H9 (cell line): ENCODE measurements at regions not wholly inside any gene's neighbourhood (a gene's known extent, or its start where the extent isn't known, plus 50 kb on each side); places are given as distances from the start of the nearest gene placed in this dataset.

Experiments used
- DNase-seq: peaks from one replicate; pipeline ENCODE4 v3.0.0-alpha.2; 2017
- H2AFZ ChIP-seq: one replicate; pipeline ENCODE4 v1.6.1; 2013; ENCODE audit warnings: mild to moderate bottlenecking, low read length, control low read depth, moderate library complexity
- H2AK5ac ChIP-seq: 2 replicates; pipeline ENCODE4 v1.6.1; 2013; ENCODE audit warnings: low read length, control low read depth, mixed read lengths; ENCODE audit not compliant: insufficient read length
- H2BK120ac ChIP-seq: one replicate; pipeline ENCODE4 v1.6.1; 2013; ENCODE audit warnings: low read depth, mild to moderate bottlenecking, low read length, control low read depth, inconsistent platforms; ENCODE audit not compliant: poor library complexity, severe bottlenecking
- H2BK12ac ChIP-seq: 2 replicates; pipeline ENCODE4 v1.6.1; 2013; ENCODE audit warnings: low read length, control low read depth, mixed read lengths, low read depth; ENCODE audit not compliant: insufficient read length
- H2BK15ac ChIP-seq: 2 replicates; pipeline ENCODE4 v1.6.1; 2013; ENCODE audit warnings: low read depth, low read length, control low read depth
- H2BK20ac ChIP-seq: one replicate; pipeline ENCODE4 v1.6.1; 2013; ENCODE audit warnings: low read depth, mild to moderate bottlenecking, low read length, control low read depth, inconsistent platforms; ENCODE audit not compliant: poor library complexity, severe bottlenecking
- H2BK5ac ChIP-seq: 2 replicates; pipeline ENCODE4 v1.6.1; 2013; ENCODE audit warnings: low read length, control low read depth, mixed read lengths; ENCODE audit not compliant: insufficient read length
- H3K14ac ChIP-seq: 2 replicates; pipeline ENCODE4 v1.6.1; 2013; ENCODE audit warnings: low read length, control low read depth; ENCODE audit not compliant: insufficient read depth
- H3K18ac ChIP-seq: 2 replicates; pipeline ENCODE4 v1.6.1; 2013; ENCODE audit warnings: low read depth, mild to moderate bottlenecking, mixed read lengths, low read length, control low read depth; ENCODE audit not compliant: insufficient read length
- H3K23ac ChIP-seq: 2 replicates; pipeline ENCODE4 v1.6.1; 2013; ENCODE audit warnings: low read length, control low read depth, mixed read lengths, low read depth; ENCODE audit not compliant: insufficient read length
- H3K23me2 ChIP-seq: 2 replicates; pipeline ENCODE4 v1.6.1; 2013; ENCODE audit warnings: low read depth, mild to moderate bottlenecking, mixed read lengths, low read length, control low read depth; ENCODE audit not compliant: insufficient read length, poor library complexity, severe bottlenecking
- H3K27ac ChIP-seq: 2 replicates; pipeline ENCODE4 v1.5.1; 2013; ENCODE audit warnings: low read length, control low read depth, mixed read lengths, low read depth; ENCODE audit not compliant: insufficient read length
- H3K27me3 ChIP-seq: 2 replicates; pipeline ENCODE4 v1.6.1; 2013; ENCODE audit warnings: low read length, control low read depth, inconsistent platforms; ENCODE audit not compliant: insufficient read depth
- H3K4ac ChIP-seq: 2 replicates; pipeline ENCODE4 v1.6.1; 2013; ENCODE audit warnings: low read depth, mild to moderate bottlenecking, control low read depth, inconsistent platforms, low read length, moderate library complexity
- H3K4me1 ChIP-seq: 2 replicates; pipeline ENCODE4 v1.6.1; 2013; ENCODE audit warnings: low read length, control low read depth, inconsistent platforms; ENCODE audit not compliant: insufficient read depth
- H3K4me2 ChIP-seq: 2 replicates; pipeline ENCODE4 v1.6.1; 2013; ENCODE audit warnings: low read length, control low read depth, mixed read lengths; ENCODE audit not compliant: insufficient read length, insufficient read depth
- H3K56ac ChIP-seq: 2 replicates; pipeline ENCODE4 v1.6.1; 2013; ENCODE audit warnings: low read depth, mild to moderate bottlenecking, mixed read lengths, low read length, control low read depth; ENCODE audit not compliant: insufficient read length
- H3K79me1 ChIP-seq: 2 replicates; pipeline ENCODE4 v1.6.1; 2013; ENCODE audit warnings: low read depth, mild to moderate bottlenecking, moderate library complexity, low read length, control low read depth, inconsistent platforms; ENCODE audit not compliant: insufficient read depth, poor library complexity, severe bottlenecking
- H3K79me2 ChIP-seq: 2 replicates; pipeline ENCODE4 v1.6.1; 2013; ENCODE audit warnings: low read length, control low read depth, inconsistent platforms; ENCODE audit not compliant: insufficient read depth
- H3K9ac ChIP-seq: 2 replicates; pipeline ENCODE4 v1.6.1; 2013; ENCODE audit warnings: low read length, control low read depth, mixed read lengths; ENCODE audit not compliant: insufficient read length; ENCODE audit errors: extremely low read depth
- H3K9me3 ChIP-seq: one replicate; pipeline ENCODE4 v1.6.1; 2013; ENCODE audit warnings: low read depth, low read length, inconsistent platforms; ENCODE audit not compliant: control insufficient read depth
- H3T11ph ChIP-seq: one replicate; pipeline ENCODE4 v1.6.1; 2013; ENCODE audit warnings: mild to moderate bottlenecking, low read length, control low read depth, inconsistent platforms
- H4K20me1 ChIP-seq: one replicate; pipeline ENCODE4 v1.6.1; 2013; ENCODE audit not compliant: control insufficient read depth, insufficient read length, insufficient read depth
- H4K5ac ChIP-seq: 2 replicates; pipeline ENCODE4 v1.6.1; 2013; ENCODE audit warnings: low read depth, mild to moderate bottlenecking, mixed read lengths, low read length, control low read depth; ENCODE audit not compliant: insufficient read length
- H4K8ac ChIP-seq: replicated peaks from 2 replicates; pipeline ENCODE4 v1.6.1; 2013; ENCODE audit warnings: low read length, control low read depth, mixed read lengths, low read depth; ENCODE audit not compliant: insufficient read length
- H4K91ac ChIP-seq: 2 replicates; pipeline ENCODE4 v1.6.1; 2013; ENCODE audit warnings: low read depth, mild to moderate bottlenecking, moderate library complexity, mixed read lengths, low read length, control low read depth; ENCODE audit not compliant: insufficient read length
- H3K27ac Mint-ChIP-seq, 3 experiments: 2 replicates in 2 of 3; 3 replicates in 1 of 3; pipeline ENCODE4 v1.8.0; 2020 to 2021; ENCODE audit warnings: mixed read lengths in 3 of 3, mild to moderate bottlenecking in 1 of 3, moderate library complexity in 1 of 3
- H3K27me3 Mint-ChIP-seq: 2 replicates; pipeline ENCODE4 v1.8.0; 2021; ENCODE audit warnings: low read depth, mild to moderate bottlenecking, moderate library complexity, mixed read lengths
- H3K36me3 Mint-ChIP-seq, 3 experiments: 2 replicates in 2 of 3; 3 replicates in 1 of 3; pipeline ENCODE4 v1.8.0; 2020 to 2021; ENCODE audit warnings: low read depth in 3 of 3, mixed read lengths in 3 of 3; ENCODE audit not compliant: insufficient read depth in 1 of 3
- H3K4me1 Mint-ChIP-seq, 2 experiments: 2 replicates each; pipeline ENCODE4 v1.8.0; 2020; ENCODE audit warnings: mixed read lengths in 2 of 2
- H3K4me3 Mint-ChIP-seq, 2 experiments: 2 replicates in 1 of 2; 3 replicates in 1 of 2; pipeline ENCODE4 v1.8.0; 2020 to 2021; ENCODE audit warnings: mild to moderate bottlenecking in 2 of 2, mixed read lengths in 2 of 2, moderate library complexity in 1 of 2
- H3K9me3 Mint-ChIP-seq, 2 experiments: 2 replicates in 1 of 2; 3 replicates in 1 of 2; pipeline ENCODE4 v1.8.0; 2020; ENCODE audit warnings: mild to moderate bottlenecking in 2 of 2, mixed read lengths in 2 of 2, moderate library complexity in 1 of 2
- CTCF ChIP-seq: fragments of 200-600 bp; sonication (generic); conservative IDR thresholded peaks from 3 replicates; pipeline ENCODE4 v1.8.0; 2021; ENCODE audit warnings: antibody characterized with exemption, mild to moderate bottlenecking
- WGBS: extraction: QIAGEN DNeasy Blood & Tissue Kit; methylation state at CpG from one replicate; pipeline ENCODE4 v1.1.7; 2013; ENCODE audit warnings: missing lambda C conversion rate, low lambda C conversion rate, mixed read lengths; ENCODE audit not compliant: insufficient read length; ENCODE audit errors: extremely low coverage; 5-methylcytosine and 5-hydroxymethylcytosine counted together

DNA sequence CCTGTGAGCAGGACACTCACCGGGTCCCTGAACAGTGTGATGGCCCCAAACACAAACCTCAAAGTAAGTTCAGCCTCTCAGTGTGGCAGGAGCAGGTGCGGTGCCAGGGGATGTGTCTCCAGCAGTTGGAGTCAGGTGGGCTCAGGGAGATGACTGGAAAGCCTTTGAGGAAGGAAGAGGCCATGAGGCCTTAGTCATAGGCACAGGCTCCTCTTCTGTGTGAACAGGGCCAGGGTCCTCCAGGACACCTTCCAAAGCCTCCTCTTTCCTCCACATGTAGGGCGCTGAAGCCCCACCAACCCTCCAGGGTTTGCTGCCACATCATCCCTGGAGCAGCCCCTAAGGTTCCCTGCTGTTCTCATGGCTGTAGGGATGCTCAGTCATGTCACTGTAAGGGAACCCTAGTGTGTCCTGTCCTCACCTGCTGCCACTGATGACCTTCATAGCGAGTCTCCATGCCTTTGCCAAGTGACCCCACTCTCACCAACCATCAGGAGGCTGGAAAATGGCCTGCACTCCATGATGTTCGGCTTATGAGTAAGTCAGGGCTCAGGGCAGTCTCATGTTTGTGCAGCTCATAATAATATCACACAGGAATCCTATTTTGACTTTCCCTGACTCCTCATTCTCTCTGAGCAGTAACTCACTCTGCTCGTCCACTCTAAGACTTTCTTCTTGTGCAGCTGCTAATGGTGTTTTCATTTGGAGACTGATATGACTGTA lies 1152.9 kb downstream of the RPIA start:
- H4K20me1 ChIP-seq = no peaks in the 10 kb centered on the region
- no peak overlapping the region for H2BK5ac ChIP-seq
- Mint-ChIP-seq H3K4me3 (no peak overlapping the region), H3K27me3 (peaks cover 7% of the 10 kb centered on the region), H3K27ac (no peak overlapping the region), H3K36me3 (peaks cover 18 to 68% (median 34%) of the 10 kb centered on the region in 3 experiments), H3K9me3 (peaks cover 59% of the 10 kb centered on the region in 2 experiments), H3K4me1 (no peaks in the 10 kb centered on the region)
- no peak overlapping the region for H3K23ac ChIP-seq
- no peaks in the 10 kb centered on the region for H3K79me2 ChIP-seq
- no peak for DNase-seq
- H3K79me1 ChIP-seq = no peaks in the 10 kb centered on the region
- H4K8ac ChIP-seq = no peak overlapping the region
- H3K27ac ChIP-seq = no peak overlapping the region
- H2AFZ ChIP-seq = no peak overlapping the region
- no peak overlapping the region for H3K14ac ChIP-seq
- H2BK15ac ChIP-seq = no peak overlapping the region
- no peak overlapping the region for H3K4ac ChIP-seq
- no peak overlapping the region for H3K9ac ChIP-seq
- no CpG with 5 or more reads among the region's 6 CpGs for WGBS
- H3K18ac ChIP-seq = no peak overlapping the region
- no peak for TF ChIP-seq CTCF
- H3K4me1 ChIP-seq = no peaks in the 10 kb centered on the region
- no peak overlapping the region for H2BK12ac ChIP-seq
- H2AK5ac ChIP-seq = no peak overlapping the region
- H4K91ac ChIP-seq = no peak overlapping the region
- H3K23me2 ChIP-seq = no peaks in the 10 kb centered on the region
- no peaks in the 10 kb centered on the region; the same call in 1 of the 2 replicates for H3K27me3 ChIP-seq
- H3K9me3 ChIP-seq = peaks cover 58% of the 10 kb centered on the region
- no peak overlapping the region for H3T11ph ChIP-seq
- H3K4me2 ChIP-seq = no peak overlapping the region
- no peak overlapping the region for H3K56ac ChIP-seq
- no peak overlapping the region for H2BK20ac ChIP-seq
- no peak overlapping the region for H2BK120ac ChIP-seq
- H4K5ac ChIP-seq = no peak overlapping the region
